8988T (cell line): ENCODE measurements at regions not wholly inside any gene's neighbourhood (a gene's known extent, or its start where the extent isn't known, plus 50 kb on each side); places are given as distances from the start of the nearest gene placed in this dataset.

Source experiments
- DNase-seq: peaks from one replicate; pipeline ENCODE4 v3.0.0; 2011

DNA sequence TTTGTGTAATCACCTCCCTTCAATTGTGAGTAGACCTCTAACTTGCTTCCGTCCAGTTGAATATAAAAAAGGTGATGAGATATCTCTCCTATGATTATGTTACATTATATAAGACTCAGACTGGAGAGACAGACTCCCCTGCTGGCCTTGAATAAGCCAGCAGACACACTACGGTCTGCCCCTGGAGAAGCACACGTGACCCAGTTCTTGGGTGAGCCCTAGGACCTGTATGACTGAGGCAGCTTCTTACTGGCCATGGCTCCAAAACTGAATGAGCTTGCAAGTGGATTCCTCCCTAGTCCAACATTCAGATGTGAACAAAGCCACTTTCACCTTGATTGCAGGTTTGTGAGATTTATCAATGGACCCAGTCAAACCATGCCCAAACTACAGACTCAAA is 427.9 kb upstream of the DCN start:
- DNase-seq, result no peak

DNA sequence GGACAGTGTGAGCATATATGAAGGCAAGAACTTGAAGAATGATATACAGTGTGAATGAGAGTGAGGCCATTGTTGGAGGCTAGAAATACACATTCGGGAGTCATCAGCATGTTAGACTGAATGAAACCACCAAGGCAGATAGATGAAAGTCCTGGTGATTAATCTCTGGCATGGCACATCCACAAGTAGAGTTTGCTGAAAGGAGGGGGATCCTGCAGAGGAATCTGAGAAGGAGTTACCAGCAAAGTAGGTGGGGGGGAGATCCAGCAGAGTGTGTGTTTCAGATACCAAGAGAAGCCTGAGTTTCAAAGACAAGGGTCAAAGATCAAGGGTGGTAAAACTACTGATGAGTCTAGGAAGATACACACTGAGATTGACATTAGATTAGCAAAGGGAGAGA is 426.7 kb upstream of the DCN start:
- DNase-seq, result no peak

DNA sequence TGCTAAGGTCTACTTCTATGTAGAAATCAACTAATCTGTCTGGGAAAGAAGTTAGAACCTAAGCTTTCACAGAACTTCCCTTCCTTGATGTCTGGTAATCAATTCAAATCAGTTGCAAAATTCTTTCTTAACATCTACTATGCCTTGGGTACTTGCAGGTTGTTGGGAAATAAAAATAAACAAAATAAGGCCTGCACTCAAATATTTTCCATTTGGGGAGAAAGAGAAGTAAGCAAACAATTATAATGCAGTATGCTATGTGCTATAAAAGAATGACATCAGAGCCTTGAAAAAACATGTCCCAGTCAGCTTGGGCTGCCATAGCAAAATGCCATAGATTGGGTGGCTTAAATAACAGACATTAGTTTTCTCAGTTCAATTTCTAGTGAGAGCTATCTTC is 425.9 kb upstream of the DCN start:
- DNase-seq, result no peak

DNA sequence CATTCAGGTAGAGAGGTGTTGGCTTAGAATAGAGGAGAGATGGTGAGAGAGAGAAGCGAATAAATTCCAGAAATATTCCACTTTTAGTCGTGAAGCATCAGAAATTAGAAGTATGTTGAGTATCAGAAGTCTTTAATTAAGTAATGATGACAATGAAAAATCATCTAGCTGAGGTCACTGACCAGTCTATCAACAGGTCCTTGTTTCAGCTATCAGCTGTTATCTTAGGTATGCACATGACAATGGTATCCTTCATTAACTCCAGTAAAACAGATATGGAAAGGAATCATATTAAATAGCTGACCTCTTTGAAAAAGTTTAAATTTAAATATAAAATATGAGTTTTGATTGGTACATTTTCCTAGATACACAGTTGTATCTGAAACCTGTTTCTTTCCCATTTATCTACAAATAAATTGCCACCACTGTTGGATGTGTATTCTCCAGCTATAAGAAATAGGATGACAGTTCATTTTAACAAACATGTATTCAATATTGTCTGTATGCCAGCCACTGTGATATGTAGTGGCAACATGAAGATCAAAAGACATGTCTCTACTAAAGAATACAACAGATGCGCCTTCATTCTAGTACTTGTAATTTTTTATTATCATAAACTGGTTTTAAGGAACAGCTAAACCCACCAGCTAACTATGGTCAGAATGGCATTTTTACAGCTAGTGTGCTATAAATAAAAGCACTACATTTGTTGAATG is 424.2 kb upstream of the DCN start:
- no peak for DNase-seq

DNA sequence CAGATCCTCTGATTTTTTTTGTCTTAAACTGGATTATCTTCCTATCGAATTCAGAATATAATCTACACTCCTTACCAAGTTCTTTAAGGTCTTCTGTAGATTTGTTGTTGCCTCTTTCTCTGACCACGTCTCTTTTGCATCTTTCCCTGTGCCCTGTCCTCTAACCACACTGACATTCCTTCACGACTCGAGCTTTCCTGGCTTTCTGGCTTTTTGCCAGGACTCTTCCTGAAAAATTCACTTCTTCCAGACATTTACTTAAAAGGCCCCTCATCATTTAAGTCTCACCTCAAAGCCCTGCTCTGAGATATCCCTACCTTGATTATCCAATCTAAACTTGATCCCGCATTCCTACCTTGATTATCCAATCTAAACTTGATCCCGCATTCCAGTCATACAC is 422.3 kb upstream of the DCN start:
- no peak for DNase-seq

DNA sequence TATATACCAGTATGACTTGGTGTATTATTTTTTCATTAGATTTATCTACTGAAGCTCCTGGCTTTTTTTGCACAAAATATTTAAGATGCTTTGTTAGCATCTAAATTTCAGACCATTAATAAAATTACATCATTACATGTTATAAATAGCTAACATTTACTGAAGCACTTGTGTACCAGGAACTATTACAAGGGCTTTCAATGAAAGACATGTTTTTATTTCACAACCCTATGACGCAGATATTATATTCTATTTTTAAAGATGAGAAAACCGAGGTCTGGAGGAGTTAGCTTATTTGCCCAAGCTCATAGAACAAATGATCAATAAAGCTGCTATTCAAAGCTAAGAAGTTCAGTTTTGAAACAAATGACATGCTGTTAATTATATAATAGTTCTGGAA is 420.4 kb upstream of the DCN start:
- no peak for DNase-seq

DNA sequence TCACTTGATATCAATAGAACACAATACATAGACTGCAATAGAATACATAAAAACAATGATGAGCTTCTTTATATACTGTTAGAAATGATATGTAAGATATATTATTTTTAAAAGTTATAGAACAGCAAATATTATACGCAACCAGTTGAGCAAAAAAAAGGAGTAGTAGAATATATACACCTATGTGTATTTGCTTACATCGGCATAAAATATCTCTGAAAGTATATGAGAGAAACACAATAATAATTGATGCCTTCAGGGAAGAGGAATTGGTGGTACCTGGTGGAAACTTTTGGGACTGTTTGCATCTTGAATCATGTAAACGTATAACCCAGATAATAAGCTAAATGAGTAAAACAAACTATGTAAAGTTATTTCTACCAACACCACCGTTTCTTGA is 418.4 kb upstream of the DCN start:
- DNase-seq, result no peak

DNA sequence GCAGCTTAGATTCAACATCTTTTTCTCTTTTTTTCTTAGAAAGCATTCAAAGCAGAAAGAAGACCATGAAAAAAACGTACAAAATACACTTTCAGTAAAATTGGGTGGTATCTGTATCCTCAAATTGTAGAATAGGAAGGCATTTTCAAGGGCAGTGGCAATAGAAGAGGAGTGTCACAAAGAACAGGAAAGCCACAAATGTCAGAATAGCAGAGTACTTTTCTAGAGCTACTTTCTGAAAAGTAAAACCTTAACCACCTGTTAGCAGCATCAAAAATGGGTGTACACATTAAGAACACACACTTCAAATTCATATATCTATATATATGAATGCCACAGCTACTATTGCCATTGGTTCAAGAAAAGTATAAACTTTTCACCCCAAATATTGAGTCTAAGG is 412.1 kb upstream of the DCN start:
- DNase-seq, result no peak

DNA sequence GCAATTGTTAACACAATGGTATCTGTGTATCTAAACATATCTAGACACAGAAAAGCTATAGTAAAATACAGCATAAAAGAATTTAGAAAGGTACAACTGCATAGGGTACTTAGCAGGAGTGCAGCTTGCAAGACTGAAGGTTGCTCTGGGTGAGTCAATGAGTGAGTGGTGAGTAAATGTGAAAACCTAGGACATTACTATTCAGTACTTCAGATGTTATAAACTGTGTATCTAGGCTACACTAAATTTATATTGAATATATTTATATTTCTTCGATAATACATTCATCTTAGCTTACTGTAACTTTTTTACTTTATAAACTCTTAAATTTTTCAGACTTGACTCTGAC is 409.0 kb upstream of the DCN start:
- no peak for DNase-seq

DNA sequence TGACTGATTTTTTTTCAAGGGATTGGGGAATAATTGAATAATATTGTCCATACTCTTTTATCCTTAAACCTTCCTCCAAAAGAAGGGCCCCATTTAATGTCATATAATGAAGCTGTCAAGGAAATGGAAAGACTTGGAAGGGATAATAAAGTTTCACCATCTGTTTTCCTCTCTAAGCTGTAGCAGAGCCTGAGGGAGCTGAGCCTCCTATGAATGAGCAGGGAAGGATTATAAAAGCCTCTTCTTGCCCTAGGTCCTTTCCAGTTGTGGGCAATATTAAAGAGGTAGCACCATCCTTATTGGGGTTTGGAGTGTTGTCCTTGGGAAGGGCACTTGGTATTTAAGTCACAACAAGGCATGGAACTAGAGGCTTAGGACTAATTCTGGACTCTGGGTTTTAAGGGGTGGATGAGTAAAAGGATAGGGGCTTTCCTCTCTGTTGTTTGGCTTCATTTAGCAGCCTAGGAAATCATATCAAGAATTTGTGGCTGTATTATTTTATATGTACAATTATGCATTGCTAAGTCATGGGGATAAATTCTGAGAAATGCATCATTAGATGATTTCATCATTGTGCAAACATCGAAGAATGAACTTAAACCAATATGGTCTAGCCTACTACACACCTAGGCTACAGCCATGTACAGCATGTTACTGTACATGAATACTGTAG is 408.5 kb upstream of the DCN start:
- no peak for DNase-seq

DNA sequence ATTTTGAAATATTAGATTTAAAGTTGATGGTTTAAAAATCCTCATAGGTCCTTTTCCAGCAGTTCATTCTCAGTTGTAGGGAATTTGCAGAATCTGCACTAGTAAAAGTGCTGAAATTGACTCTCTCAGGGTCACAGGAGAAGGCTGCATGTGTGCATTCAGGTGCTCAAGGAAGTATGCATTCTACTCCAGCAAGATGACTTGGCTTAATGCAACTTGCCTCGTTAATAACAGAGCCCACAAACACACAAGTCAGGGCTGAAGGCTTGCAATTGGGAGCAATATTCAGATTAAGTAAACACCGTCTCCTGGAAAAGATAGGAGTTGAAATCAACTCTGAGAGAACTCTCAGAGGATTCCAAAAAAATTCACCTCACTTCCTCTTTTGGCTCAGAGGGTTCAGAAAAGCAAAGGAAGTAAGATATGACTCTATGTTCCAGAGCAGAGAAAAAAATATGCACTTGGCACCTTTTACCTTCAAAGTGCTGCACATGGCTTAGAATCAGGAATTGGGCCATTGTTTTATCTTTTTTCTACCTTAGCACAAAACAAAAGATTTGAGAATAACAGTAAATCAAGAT is 406.3 kb upstream of the DCN start:
- DNase-seq, result no peak

DNA sequence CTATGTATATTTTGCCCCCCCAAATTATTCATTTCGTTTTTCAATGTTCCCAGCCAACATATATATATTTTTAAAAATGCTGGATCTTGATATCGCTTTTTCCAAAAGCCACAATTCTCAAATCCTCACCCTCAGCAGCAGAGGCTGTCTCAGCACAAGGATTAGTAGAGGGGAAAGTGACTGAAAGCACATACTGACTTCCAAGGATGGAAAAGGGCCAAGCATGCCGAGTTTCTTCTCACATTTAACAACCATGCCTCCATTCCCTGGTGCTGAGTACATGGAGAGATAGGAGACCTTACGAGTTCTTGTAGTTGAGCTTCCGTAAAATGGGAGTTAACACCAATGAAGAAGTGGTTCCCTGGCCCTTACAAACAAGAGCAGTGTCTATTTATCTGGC is 403.4 kb upstream of the DCN start:
- no peak for DNase-seq

DNA sequence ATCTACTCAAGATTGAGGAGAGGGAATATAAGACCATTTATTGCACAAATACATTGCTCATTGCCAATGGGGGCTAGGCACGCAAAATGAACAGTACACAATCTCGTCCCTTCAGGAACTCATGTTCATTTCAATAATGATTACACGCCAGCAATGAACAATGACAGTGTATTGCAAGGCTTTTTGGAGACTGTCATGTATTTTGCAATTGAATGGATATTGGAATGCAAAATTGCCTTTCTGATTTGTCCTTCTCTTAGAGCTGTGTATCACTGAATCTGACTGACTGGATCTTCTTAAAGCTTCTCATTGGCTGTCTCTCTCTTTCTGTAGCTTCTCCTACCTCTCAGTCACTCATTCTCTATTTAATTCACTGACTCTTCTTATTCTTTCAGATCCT is 400.2 kb upstream of the DCN start:
- no peak for DNase-seq

DNA sequence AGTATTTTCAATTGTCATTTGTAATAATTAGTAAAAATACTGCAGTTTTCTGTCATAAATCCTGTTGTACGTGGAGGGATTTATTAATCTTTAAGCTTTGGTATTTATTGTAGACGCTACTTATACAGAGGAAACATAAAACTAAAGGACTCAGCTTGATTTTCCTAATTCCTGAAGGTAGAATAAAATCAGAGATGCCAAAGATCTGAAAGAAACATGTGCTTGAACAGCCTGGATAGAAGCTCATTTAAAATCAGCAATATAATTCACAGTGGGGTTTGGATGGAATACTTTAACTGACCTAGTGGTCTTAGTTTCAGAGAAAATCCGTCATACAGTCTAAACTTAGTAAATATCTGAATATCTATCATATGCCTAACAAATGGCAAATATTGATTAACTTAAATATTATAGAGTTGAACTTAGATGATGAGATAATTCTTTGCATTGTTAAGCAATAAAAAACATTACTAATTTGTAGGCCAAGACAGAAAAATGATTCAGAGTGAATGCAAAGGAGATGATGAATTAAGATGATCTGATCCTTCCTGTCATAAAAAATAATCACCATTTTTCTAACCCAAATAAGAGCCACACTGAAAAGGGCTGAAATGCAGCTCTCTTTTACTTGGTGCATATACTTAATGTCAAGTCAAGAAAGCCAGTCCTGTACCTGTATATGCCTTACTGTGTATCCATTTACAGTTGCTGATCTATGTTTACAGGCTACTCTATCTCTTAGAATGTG is 397.1 kb upstream of the DCN start:
- no peak for DNase-seq

DNA sequence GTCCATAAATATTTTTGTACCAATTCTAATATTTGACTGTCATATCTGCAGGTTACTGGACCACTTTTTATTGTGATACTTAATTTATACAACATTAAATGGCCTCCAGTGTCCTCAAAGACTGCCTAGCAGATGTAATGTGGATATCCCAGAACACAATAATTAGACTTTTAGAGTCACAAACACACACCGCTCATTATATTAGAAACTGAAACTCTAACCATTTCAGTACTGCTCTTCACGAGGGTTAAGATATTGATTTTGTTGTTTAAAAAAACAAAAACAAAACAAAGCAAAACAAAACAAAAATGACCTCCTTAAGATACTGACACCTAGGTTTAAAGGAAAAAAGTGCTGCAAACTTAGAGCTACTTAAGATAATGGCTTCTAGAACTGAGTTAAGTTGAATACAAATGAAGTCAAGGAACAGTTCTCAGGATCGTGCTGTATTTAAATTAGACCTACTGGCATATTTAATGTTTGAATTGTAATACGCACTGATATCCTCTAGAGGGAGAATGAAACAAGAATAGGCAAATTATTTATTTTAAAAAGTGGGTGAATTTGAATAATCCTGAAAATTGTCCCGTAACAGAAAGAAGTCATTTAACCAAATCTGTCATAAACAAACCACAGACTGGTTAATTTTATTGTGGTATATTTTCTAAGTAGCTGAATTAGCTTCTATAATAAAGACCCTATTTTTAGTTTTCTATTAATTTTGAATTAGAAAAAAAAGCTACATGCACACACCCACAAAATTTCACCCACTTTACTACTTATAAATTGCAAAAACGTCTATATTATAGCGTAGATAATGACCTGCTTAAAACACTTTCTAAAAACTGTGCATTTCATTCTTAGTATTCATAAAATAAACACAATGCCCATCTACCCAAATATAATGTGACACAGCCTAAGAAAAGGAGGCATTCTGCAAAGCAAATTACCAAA is 395.2 kb upstream of the DCN start:
- DNase-seq, result no peak

DNA sequence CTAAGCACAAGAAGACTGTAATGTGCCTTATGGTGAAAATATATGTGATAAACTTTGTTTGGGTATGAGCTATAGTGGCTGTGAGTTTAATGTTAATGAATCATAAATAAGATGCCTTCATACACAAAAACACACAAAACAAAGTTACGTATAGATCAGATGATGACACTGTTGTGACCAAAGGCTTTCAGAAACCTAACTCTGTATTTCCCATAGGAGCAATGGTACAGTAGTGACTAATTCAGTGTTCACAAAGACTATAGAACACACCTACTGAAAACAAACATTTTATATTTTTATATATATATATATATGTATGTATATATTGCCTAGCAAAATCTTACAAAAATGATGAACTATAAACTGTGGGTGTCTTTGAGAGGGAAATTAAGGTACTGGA is 393.8 kb upstream of the DCN start:
- no peak for DNase-seq

DNA sequence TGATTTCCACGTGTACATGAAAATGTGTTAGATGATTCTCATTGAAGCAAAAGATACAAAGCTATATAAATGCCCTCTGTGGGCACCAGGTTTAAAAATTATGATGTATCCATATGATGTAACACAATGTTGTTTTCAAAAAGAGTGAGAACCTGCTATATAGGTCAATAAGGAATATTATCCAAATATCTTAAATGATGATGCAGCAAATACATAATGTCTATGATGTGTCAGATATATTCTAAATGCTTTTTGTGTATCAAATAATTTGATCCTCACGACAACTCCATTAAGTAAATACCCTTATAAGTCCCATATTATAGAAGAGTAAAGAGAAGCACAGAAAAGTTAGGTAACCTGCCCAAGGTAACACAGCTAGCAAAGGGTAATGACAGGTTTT is 393.0 kb upstream of the DCN start:
- no peak for DNase-seq

DNA sequence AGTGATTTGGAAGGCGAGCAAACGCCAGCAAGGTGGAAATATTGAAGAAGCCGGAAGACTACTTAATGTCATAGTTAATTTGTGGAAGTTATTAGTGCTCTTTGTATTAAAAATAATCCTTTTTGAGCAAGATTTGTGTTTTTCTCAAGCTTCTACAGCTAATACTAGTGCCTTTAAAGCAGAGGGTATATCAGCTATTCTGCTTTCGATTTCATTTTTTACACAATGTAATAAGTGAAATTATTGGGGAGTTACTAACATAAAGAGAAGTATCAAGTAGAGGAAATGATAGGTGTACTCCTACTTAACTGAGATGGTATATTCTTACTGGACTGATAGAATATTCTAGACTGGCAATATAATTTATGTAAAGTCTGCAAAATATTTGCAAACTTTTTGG is 392.4 kb upstream of the DCN start:
- no peak for DNase-seq

DNA sequence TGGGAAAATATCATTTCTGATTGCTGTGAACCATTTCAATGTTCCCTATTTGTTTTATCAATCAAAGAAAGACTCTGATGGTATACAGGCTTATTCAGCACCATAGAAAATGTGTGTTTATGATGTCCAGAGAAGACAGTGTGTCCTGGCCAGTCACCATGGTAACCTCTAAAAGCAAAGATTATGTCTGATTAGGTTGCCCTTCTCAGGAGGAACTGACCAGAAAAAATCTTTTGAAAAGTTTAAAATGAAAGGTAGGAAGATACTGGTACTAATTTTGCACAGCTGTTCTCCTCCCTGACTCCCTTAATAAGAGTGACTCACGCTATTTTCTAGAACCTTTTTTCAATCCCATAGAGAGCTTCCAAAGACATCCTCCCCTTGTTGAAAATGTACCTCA is 391.8 kb upstream of the DCN start:
- DNase-seq, result no peak

DNA sequence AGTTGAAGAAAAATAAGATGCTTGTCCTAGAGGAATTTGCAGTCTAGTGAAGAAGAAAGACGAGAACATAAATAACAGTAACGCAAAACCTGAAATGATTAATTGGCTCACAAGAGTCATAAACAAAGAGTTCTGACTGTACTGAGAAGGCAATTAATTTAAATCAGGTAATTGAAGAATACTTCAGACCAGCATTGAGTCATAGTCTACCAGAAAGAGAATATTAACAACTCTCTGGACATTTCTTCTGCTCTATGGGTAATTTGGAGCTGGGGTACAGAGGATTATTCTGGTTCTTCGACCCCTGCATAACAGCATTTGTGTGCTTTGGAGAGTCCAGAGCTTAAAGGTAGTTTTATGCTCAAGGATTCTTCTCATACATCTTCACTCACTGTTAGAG is 390.3 kb upstream of the DCN start:
- DNase-seq, result no peak

DNA sequence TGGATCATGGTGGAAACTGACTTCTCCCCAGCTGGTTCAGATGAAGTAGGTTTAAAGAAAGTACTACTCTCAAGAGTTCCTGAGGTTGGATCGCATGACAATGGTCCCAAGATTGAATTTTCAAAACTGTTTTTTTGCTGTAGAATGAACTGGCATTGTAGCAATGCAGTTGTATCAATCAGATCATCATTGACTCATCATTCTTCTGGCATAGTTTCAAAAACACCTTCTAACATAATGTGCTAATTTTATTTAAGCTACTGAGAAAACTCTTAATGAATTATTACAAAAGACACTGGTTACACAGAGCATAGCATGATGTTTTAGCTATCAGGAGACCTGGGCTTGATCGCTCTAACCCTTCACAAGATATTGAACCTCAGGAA is 384.5 kb upstream of the DCN start:
- no peak for DNase-seq

DNA sequence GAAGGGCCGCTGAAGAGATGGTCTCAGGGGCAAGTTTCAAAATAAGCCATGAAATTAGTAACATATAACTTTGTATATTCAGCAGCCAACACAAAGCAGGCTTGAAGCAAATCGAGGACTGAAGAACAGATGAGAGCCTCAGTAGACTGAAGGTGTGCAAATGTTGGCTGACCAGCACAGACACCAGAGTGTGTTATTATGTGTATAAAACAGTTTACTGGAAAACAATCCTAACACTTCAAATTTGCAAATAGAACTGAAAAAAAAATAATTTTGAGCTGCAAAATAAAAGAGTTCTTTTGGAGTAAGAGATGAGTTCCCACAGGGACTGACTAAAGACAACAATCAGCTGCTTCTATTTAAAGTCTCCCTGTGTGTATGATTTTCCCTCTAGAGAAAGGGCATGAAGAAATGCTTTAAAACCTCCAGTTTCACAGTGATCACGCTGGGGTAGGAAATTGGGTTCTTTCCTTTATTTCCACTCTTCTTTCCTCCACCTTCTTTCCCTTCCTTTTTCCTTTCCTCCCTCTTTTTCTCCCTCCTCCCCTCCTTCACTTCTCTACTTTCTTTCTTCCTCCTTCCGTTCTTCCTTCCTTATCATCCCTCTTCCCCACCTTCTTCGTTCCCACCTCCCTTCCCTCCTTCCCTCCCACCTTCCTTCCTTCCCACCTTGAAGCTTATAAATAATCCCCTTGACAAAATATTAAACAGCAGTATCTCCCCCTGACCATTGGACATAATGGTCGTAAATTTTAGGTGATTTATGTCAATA is 383.9 kb upstream of the DCN start:
- DNase-seq, result no peak
